Stimulated activated CD4-positive, alpha-beta T cell treated with anti-CD3 and anti-CD28 coated beads, Interleukin-4, amount 100 ng/mL, for 24 hours (primary cell): ENCODE measurements at regions not wholly inside any gene's neighbourhood (a gene's known extent, or its start where the extent isn't known, plus 50 kb on each side); places are given as distances from the start of the nearest gene placed in this dataset.

Source experiments
- DNase-seq: peaks from one replicate; pipeline ENCODE4 v3.0.0-alpha.2; 2020

GRCh38 chr9:1791191-1791590 is 224.0 kb upstream of the SMARCA2 start:
- no peak for DNase-seq

- no peak for DNase-seq
Observed at GRCh38 chr9:1794547-1795270, 220.4 kb upstream of the SMARCA2 start.

GRCh38 chr9:1804128-1804865 is 210.8 kb upstream of the SMARCA2 start:
- no peak for DNase-seq

- no peak for DNase-seq
Observed at GRCh38 chr9:1829719-1830118, 185.4 kb upstream of the SMARCA2 start.

- DNase-seq = no peak
Observed at GRCh38 chr9:1832960-1833359, 182.2 kb upstream of the SMARCA2 start.

GRCh38 chr9:1837453-1838084 is 177.6 kb upstream of the SMARCA2 start:
- no peak for DNase-seq

GRCh38 chr9:1839909-1840308 is 175.2 kb upstream of the SMARCA2 start:
- no peak for DNase-seq

- no peak for DNase-seq
Observed at GRCh38 chr9:1845425-1845824, 169.7 kb upstream of the SMARCA2 start.

- DNase-seq = no peak
Observed at GRCh38 chr9:1855726-1856125, 159.4 kb upstream of the SMARCA2 start.

- DNase-seq = no peak
Observed at GRCh38 chr9:1857808-1858207, 157.3 kb upstream of the SMARCA2 start.

GRCh38 chr9:1869843-1870242 is 145.3 kb upstream of the SMARCA2 start:
- peak; percentile 40 for DNase-seq

- DNase-seq = no peak
Observed at GRCh38 chr9:1870915-1871314, 144.2 kb upstream of the SMARCA2 start.

- DNase-seq = no peak
Observed at GRCh38 chr9:1871626-1872419, 143.3 kb upstream of the SMARCA2 start.

GRCh38 chr9:1875251-1875851 is 139.8 kb upstream of the SMARCA2 start:
- DNase-seq = no peak

- DNase-seq = peak; percentile 83
Observed at GRCh38 chr9:1875921-1876448, 139.2 kb upstream of the SMARCA2 start.

GRCh38 chr9:1876891-1877496 is 138.2 kb upstream of the SMARCA2 start:
- DNase-seq = peak; percentile 17

GRCh38 chr9:1877951-1878350 is 137.2 kb upstream of the SMARCA2 start:
- DNase-seq = no peak

- DNase-seq = no peak
Observed at GRCh38 chr9:1878811-1879210, 136.3 kb upstream of the SMARCA2 start.

GRCh38 chr9:1879501-1879900 is 135.6 kb upstream of the SMARCA2 start:
- DNase-seq = peak; percentile 61

GRCh38 chr9:1880038-1880565 is 135.0 kb upstream of the SMARCA2 start:
- peak; percentile 18 for DNase-seq

- DNase-seq = no peak
Observed at GRCh38 chr9:1881708-1882295, 133.3 kb upstream of the SMARCA2 start.
